NCI-H69 (cell line): ENCODE measurements at regions not wholly inside any gene's neighbourhood (a gene's known extent, or its start where the extent isn't known, plus 50 kb on each side); places are given as distances from the start of the nearest gene placed in this dataset.

Experiments
- DNase-seq: peaks from one replicate; lab custom pipeline; 2025; lab: John Stamatoyannopoulos, UW

GRCh38 chr13:40453351-40454021 lies 213.0 kb downstream of the FOXO1 start:
- DNase-seq: peak; percentile 7

GRCh38 chr13:40456397-40456953 lies 210.0 kb downstream of the FOXO1 start:
- DNase-seq: peak; percentile 63

- no peak for DNase-seq
Observed at GRCh38 chr13:40456979-40457553, 209.4 kb downstream of the FOXO1 start.

- DNase-seq: no peak
Observed at GRCh38 chr13:40457929-40458719, 208.3 kb downstream of the FOXO1 start.

- DNase-seq: no peak
Observed at GRCh38 chr13:40458720-40458990, 207.8 kb downstream of the FOXO1 start.

- no peak for DNase-seq
Observed at GRCh38 chr13:40460116-40460515, 206.3 kb downstream of the FOXO1 start.

GRCh38 chr13:40464337-40465014 lies 202.0 kb downstream of the FOXO1 start:
- DNase-seq: peak; percentile 36

- no peak for DNase-seq
Observed at GRCh38 chr13:40465015-40465390, 201.4 kb downstream of the FOXO1 start.

- no peak for DNase-seq
Observed at GRCh38 chr13:40466272-40466671, 200.2 kb downstream of the FOXO1 start.

GRCh38 chr13:40468227-40468838 lies 198.1 kb downstream of the FOXO1 start:
- DNase-seq: no peak

GRCh38 chr13:40469581-40470310 lies 196.7 kb downstream of the FOXO1 start:
- no peak for DNase-seq

GRCh38 chr13:40470660-40471059 lies 195.8 kb downstream of the FOXO1 start:
- DNase-seq: no peak

GRCh38 chr13:40471076-40471475 lies 195.4 kb downstream of the FOXO1 start:
- DNase-seq: no peak

GRCh38 chr13:40471911-40472310 lies 194.5 kb downstream of the FOXO1 start:
- no peak for DNase-seq

GRCh38 chr13:40472427-40473220 lies 193.8 kb downstream of the FOXO1 start:
- no peak for DNase-seq

- no peak for DNase-seq
Observed at GRCh38 chr13:40475617-40476016, 190.8 kb downstream of the FOXO1 start.

GRCh38 chr13:40476175-40476958 lies 190.1 kb downstream of the FOXO1 start:
- no peak for DNase-seq

- no peak for DNase-seq
Observed at GRCh38 chr13:40477623-40478608, 188.5 kb downstream of the FOXO1 start.

- DNase-seq: no peak
Observed at GRCh38 chr13:40478775-40479174, 187.7 kb downstream of the FOXO1 start.
